ENCODE measurements at regions not wholly inside any gene's neighbourhood (a gene's known extent, or its start where the extent isn't known, plus 50 kb on each side); places are given as distances from the start of the nearest gene placed in this dataset.

- Histone ChIP-seq H3K27ac (ENCODE audit: low read length) (no peak overlapping the region), H3K4me2 (ENCODE audit: low read length) (no peak overlapping the region), H3K27me3 (ENCODE audit: insufficient read depth, low read depth, low read length) (no peaks in the 10 kb centered on the region), H3K79me2 (replicated peaks; ENCODE audit: insufficient read depth, low read length) (no peaks in the 10 kb centered on the region), H3K9ac (ENCODE audit: low read length) (no peak overlapping the region), H3K9me2 (ENCODE audit: insufficient read depth, low read length) (no peaks in the 10 kb centered on the region), H3F3A (ENCODE audit: insufficient read depth, low read length, poor library complexity, severe bottlenecking) (no peaks in the 10 kb centered on the region), H3K9me3 (ENCODE audit: low read length) (no peaks in the 10 kb centered on the region), H3K4me3 (ENCODE audit: low read length) (no peak overlapping the region), H4K20me1 (ENCODE audit: insufficient read depth) (no peaks in the 10 kb centered on the region), H2AFZ (ENCODE audit: low read depth, low read length) (no peak overlapping the region), H3K36me3 (ENCODE audit: insufficient read depth, low read length) (no peaks in the 10 kb centered on the region)
- TF ChIP-seq EZH2 (IDR thresholded peaks at IDR 0.05; ENCODE audit: borderline replicate concordance, insufficient read depth, low read length, poor library complexity, severe bottlenecking): no peak
- TF ChIP-seq EP300 (conservative IDR thresholded peaks at IDR 0.05; ENCODE audit: poor library complexity, severe bottlenecking): no peak
- TF ChIP-seq RAD21 (conservative IDR thresholded peaks at IDR 0.05): no peak
- no peak for TF ChIP-seq CTCF (IDR thresholded peaks at IDR 0.05; ENCODE audit: poor library complexity, severe bottlenecking)
- no peak for TF ChIP-seq POLR2AphosphoS5 (IDR thresholded peaks at IDR 0.05)
- TF ChIP-seq TAF1 (IDR thresholded peaks at IDR 0.05; ENCODE audit: low read depth): no peak
- no peak for TF ChIP-seq REST (IDR thresholded peaks at IDR 0.05; ENCODE audit: borderline replicate concordance)
- TF ChIP-seq SMC3 (conservative IDR thresholded peaks at IDR 0.05; ENCODE audit: poor library complexity): no peak
- TF ChIP-seq MXI1 (conservative IDR thresholded peaks at IDR 0.05; ENCODE audit: poor library complexity, severe bottlenecking): no peak
Observed at GRCh38 chr1:187396929-187397796, 568.4 kb downstream of the PLA2G4A start.

GRCh38 chr1:187408212-187409004 lies 579.7 kb downstream of the PLA2G4A start:
- no peaks in the 10 kb centered on the region for H4K20me1 ChIP-seq (ENCODE audit: insufficient read depth)
- H3K27me3 ChIP-seq (ENCODE audit: insufficient read depth, low read depth, low read length): no peaks in the 10 kb centered on the region
- no peak for TF ChIP-seq MXI1 (conservative IDR thresholded peaks at IDR 0.05; ENCODE audit: poor library complexity, severe bottlenecking)
- TF ChIP-seq RAD21 (conservative IDR thresholded peaks at IDR 0.05): no peak
- no peak for TF ChIP-seq CTCF (IDR thresholded peaks at IDR 0.05; ENCODE audit: poor library complexity, severe bottlenecking)
- no peak for TF ChIP-seq REST (IDR thresholded peaks at IDR 0.05; ENCODE audit: borderline replicate concordance)
- TF ChIP-seq SMC3 (conservative IDR thresholded peaks at IDR 0.05; ENCODE audit: poor library complexity): no peak
- no peak for TF ChIP-seq EZH2 (IDR thresholded peaks at IDR 0.05; ENCODE audit: borderline replicate concordance, insufficient read depth, low read length, poor library complexity, severe bottlenecking)
- no peak for TF ChIP-seq TAF1 (IDR thresholded peaks at IDR 0.05; ENCODE audit: low read depth)
- TF ChIP-seq POLR2AphosphoS5 (IDR thresholded peaks at IDR 0.05): no peak
- no peak for TF ChIP-seq EP300 (conservative IDR thresholded peaks at IDR 0.05; ENCODE audit: poor library complexity, severe bottlenecking)
- no peak overlapping the region for H2AFZ ChIP-seq (ENCODE audit: low read depth, low read length)
- no peaks in the 10 kb centered on the region for H3K9me3 ChIP-seq (ENCODE audit: low read length)
- H3K4me3 ChIP-seq (ENCODE audit: low read length): no peak overlapping the region
- H3K79me2 ChIP-seq (replicated peaks; ENCODE audit: insufficient read depth, low read length): no peaks in the 10 kb centered on the region
- H3K36me3 ChIP-seq (ENCODE audit: insufficient read depth, low read length): no peaks in the 10 kb centered on the region
- no peak overlapping the region for H3K4me2 ChIP-seq (ENCODE audit: low read length)
- H3K27ac ChIP-seq (ENCODE audit: low read length): no peak overlapping the region
- no peaks in the 10 kb centered on the region for H3K9me2 ChIP-seq (ENCODE audit: insufficient read depth, low read length)
- H3K9ac ChIP-seq (ENCODE audit: low read length): no peak overlapping the region
- H3F3A ChIP-seq (ENCODE audit: insufficient read depth, low read length, poor library complexity, severe bottlenecking): peaks cover 3% of the 10 kb centered on the region
